ENCODE measurements at regions not wholly inside any gene's neighbourhood (a gene's known extent, or its start where the extent isn't known, plus 50 kb on each side); places are given as distances from the start of the nearest gene placed in this dataset.

- TF ChIP-seq, protein P1, sequence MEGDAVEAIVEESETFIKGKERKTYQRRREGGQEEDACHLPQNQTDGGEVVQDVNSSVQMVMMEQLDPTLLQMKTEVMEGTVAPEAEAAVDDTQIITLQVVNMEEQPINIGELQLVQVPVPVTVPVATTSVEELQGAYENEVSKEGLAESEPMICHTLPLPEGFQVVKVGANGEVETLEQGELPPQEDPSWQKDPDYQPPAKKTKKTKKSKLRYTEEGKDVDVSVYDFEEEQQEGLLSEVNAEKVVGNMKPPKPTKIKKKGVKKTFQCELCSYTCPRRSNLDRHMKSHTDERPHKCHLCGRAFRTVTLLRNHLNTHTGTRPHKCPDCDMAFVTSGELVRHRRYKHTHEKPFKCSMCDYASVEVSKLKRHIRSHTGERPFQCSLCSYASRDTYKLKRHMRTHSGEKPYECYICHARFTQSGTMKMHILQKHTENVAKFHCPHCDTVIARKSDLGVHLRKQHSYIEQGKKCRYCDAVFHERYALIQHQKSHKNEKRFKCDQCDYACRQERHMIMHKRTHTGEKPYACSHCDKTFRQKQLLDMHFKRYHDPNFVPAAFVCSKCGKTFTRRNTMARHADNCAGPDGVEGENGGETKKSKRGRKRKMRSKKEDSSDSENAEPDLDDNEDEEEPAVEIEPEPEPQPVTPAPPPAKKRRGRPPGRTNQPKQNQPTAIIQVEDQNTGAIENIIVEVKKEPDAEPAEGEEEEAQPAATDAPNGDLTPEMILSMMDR (IDR thresholded peaks at IDR 0.05; ENCODE audit: insufficient read depth, low read length, poor library complexity, severe bottlenecking), result no peak
- TF ChIP-seq EZH2phosphoT487 (conservative IDR thresholded peaks at IDR 0.05; ENCODE audit: low read length), result no peak
These were observed 96.9 kb upstream of the POU3F3 start for GRCh38 chr2:104757056-104757455.
